ENCODE measurements at regions not wholly inside any gene's neighbourhood (a gene's known extent, or its start where the extent isn't known, plus 50 kb on each side); places are given as distances from the start of the nearest gene placed in this dataset.

DNA sequence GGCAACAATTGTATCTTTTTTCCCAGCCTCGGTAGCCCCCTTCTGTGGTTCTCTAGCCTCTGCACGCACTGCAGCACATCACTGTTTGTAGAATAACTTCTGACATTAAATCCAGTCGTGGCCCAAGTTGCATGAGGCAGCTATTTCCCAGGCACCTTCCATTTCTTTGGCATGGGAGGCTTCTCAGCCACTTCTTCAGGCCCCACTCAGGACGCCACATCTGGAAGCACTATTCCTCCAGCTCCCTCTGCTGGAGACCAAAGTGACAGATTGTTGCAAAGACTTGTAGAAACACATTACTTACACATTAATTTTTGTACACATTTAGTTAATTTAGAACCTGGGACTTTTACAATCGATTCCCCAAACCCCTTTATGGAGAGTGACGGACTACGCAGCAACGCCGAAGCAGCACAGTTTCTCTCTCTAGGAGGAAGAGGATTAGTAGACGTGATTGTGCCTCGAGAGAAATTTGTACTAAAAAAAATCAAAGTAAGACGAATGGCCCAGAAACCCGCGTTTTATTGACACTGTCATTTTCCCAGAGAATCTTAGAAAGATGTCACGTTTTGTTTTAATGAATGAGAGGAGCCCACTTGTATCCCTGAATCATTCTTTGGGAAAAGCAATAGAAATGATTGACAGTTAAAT, 57.8 kb upstream of the RGPD5 start:
- DNase-seq (ENCODE audit: low spot score): peak; percentile 43
- no peak overlapping the region for H3K27ac Mint-ChIP-seq
- ATAC-seq: peak; percentile 43

More for the DNA sequence above, 57.8 kb upstream of the RGPD5 start:
- CTCF ChIA-PET: interaction anchor here (0.6 to 1.5 kb wide), 13 partner anchors 10 to 395 kb away, joined by 3 to 27 read pairs (median 3); no protein-coding TSS in a partner anchor
- TF ChIP-seq SMAD4 (CRISPR knock-in tag; IDR thresholded peaks at IDR 0.05): no peak
- TF ChIP-seq, protein P1, sequence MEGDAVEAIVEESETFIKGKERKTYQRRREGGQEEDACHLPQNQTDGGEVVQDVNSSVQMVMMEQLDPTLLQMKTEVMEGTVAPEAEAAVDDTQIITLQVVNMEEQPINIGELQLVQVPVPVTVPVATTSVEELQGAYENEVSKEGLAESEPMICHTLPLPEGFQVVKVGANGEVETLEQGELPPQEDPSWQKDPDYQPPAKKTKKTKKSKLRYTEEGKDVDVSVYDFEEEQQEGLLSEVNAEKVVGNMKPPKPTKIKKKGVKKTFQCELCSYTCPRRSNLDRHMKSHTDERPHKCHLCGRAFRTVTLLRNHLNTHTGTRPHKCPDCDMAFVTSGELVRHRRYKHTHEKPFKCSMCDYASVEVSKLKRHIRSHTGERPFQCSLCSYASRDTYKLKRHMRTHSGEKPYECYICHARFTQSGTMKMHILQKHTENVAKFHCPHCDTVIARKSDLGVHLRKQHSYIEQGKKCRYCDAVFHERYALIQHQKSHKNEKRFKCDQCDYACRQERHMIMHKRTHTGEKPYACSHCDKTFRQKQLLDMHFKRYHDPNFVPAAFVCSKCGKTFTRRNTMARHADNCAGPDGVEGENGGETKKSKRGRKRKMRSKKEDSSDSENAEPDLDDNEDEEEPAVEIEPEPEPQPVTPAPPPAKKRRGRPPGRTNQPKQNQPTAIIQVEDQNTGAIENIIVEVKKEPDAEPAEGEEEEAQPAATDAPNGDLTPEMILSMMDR (IDR thresholded peaks at IDR 0.05): peak; percentile 32
- peaks cover 4% of the 10 kb centered on the region for H3K9me3 Mint-ChIP-seq
- no peaks in the 10 kb centered on the region; the same call in 1 of the 2 replicates for H3K27me3 Mint-ChIP-seq (ENCODE audit: low read depth)
- H3K36me3 Mint-ChIP-seq: no peaks in the 10 kb centered on the region
- no peak overlapping the region for H3K4me3 Mint-ChIP-seq
- POLR2A ChIA-PET: no interaction called here
- no peaks in the 10 kb centered on the region for H3K4me1 Mint-ChIP-seq
